Kidney epithelial cell (primary cell): ENCODE measurements at regions not wholly inside any gene's neighbourhood (a gene's known extent, or its start where the extent isn't known, plus 50 kb on each side); places are given as distances from the start of the nearest gene placed in this dataset.

ENCODE experiments used
- DNase-seq: peaks from one replicate; pipeline ENCODE4 v3.0.0-alpha.2; 2010; ENCODE audit warnings: low read depth
- H3K27me3 ChIP-seq: 2 replicates; pipeline ENCODE4 v1.6.0; 2011; ENCODE audit warnings: low read length; ENCODE audit not compliant: control insufficient read depth, insufficient read depth
- H3K36me3 ChIP-seq: 2 replicates; pipeline ENCODE4 v1.5.1; 2011; ENCODE audit warnings: low read length; ENCODE audit not compliant: control insufficient read depth, insufficient read depth
- H3K4me3 ChIP-seq: 2 replicates; pipeline ENCODE4 v1.5.1; 2011; ENCODE audit warnings: low read depth, mild to moderate bottlenecking, control low read depth, low read length
- TF ChIP-seq, protein P1 (sequence below): IDR thresholded peaks from 2 replicates; pipeline ENCODE4 v1.5.1; 2011; ENCODE audit warnings: mild to moderate bottlenecking, moderate library complexity, low read length, control low read depth, inconsistent platforms; ENCODE audit not compliant: insufficient read depth, poor library complexity, severe bottlenecking

DNA sequence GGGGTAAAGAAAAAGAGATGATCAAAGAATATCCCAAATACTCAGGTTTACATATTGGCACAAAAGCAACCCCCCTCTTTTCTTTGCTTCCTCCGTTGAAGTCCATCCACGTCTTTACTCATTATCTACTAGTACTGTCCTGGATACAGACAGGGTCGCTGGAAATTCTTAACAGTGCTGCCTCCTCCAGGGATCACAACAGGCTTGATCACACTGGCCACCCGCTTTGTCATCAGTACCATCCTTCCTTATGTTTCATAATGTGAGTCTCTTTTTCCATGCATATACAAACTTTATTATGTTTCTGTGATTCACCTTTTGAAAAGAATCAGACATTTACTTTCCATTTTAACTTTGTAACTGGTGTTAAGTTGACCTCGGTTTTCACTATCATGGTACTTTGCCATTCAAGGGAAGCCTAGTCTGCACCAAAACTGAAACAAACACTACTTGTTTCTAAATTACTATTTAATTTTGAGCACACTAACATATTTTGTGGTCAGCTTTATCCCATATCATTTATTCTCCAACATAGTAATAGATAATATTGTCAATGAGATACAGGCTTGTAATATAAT is 387.5 kb upstream of the PPP1R2C start:
- no peak overlapping the region for H3K4me3 ChIP-seq
- TF ChIP-seq, protein P1, sequence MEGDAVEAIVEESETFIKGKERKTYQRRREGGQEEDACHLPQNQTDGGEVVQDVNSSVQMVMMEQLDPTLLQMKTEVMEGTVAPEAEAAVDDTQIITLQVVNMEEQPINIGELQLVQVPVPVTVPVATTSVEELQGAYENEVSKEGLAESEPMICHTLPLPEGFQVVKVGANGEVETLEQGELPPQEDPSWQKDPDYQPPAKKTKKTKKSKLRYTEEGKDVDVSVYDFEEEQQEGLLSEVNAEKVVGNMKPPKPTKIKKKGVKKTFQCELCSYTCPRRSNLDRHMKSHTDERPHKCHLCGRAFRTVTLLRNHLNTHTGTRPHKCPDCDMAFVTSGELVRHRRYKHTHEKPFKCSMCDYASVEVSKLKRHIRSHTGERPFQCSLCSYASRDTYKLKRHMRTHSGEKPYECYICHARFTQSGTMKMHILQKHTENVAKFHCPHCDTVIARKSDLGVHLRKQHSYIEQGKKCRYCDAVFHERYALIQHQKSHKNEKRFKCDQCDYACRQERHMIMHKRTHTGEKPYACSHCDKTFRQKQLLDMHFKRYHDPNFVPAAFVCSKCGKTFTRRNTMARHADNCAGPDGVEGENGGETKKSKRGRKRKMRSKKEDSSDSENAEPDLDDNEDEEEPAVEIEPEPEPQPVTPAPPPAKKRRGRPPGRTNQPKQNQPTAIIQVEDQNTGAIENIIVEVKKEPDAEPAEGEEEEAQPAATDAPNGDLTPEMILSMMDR: no peak
- no peaks in the 10 kb centered on the region for H3K27me3 ChIP-seq
- no peak for DNase-seq
- H3K36me3 ChIP-seq: no peaks in the 10 kb centered on the region

DNA sequence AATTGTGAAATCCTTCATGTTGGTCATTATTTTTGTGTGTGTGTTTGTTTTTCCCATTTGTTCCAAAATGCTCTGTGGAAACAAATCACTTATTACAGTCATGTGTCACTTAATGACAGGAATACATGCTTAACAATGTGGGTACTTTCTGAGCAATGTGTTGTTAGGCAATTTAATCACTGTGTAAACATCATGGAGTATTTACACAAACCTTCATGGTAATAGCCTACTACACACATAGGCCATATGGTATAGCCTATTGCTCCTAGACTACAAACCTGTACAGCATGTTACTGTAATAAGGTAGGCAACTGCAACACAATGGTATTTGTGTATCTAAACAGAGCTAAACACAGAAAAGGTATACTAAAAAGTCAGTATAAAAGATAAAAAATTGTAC is 388.9 kb upstream of the PPP1R2C start:
- H3K27me3 ChIP-seq: no peaks in the 10 kb centered on the region
- no peak overlapping the region for H3K4me3 ChIP-seq
- TF ChIP-seq, protein P1: no peak
- H3K36me3 ChIP-seq: no peaks in the 10 kb centered on the region
- no peak for DNase-seq

DNA sequence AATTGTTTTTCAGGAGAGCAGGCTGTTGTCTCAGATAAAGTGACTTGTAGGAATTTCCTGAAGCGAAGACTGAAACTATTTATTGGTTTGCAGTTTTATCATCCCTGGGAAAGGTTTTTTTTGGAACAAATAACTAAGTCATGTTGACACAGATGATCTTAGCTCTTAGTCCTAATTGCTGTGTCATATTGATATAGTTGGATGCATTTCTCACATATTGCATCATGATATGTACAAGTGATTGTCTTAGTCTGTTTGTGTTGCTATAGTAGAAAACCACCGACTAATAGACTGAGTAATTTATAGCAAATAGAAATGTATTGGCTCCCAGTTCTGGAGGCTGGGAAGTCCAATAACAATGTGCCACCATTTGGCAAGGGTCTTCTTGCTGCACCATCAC is 397.5 kb upstream of the PPP1R2C start:
- Histone ChIP-seq H3K36me3 (no peaks in the 10 kb centered on the region), H3K27me3 (no peaks in the 10 kb centered on the region), H3K4me3 (no peak overlapping the region)
- no peak for DNase-seq
- TF ChIP-seq, protein P1: no peak

DNA sequence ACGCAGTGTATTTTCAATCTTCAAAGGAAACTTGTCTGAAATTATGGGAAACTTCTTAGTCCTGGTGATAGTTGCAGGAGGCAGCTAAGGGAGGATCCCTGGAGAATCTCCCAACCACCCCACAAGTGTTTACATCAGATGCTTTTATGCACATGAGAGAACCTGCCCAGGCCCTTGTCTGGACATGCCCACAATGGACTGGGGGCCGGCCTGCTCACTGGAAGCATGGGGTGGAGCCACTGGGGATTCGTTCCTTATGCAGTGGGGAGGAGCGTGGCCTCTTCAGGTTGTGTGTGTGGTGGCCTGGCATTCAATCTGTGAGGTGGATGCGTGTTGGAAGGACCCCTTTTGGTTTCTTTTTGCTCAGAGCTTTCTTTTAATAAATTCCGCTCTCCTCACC is 398.7 kb upstream of the PPP1R2C start:
- H3K4me3 ChIP-seq: no peak overlapping the region
- TF ChIP-seq, protein P1: no peak
- H3K36me3 ChIP-seq: no peaks in the 10 kb centered on the region
- H3K27me3 ChIP-seq: no peaks in the 10 kb centered on the region
- no peak for DNase-seq

DNA sequence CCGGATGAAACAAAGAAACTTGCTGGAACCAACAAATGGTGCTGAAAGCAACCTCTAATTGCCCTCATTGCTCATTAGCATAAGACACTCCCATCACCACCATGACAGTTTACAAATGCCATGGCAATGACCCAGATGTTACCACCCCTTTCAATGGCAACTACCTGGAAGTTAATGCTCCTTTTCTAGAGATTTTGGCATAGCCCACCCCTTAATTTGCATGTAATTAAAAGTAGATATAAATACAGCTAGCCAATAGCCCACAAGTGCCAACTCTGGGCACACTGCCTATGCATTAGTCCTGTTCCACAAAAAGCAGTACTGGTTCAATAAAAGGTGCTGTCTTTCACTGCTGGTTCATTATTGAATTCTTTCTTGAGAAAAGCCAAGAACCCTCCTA is 410.3 kb upstream of the PPP1R2C start:
- Histone ChIP-seq H3K36me3 (no peaks in the 10 kb centered on the region), H3K4me3 (no peak overlapping the region), H3K27me3 (no peaks in the 10 kb centered on the region)
- DNase-seq: no peak
- TF ChIP-seq, protein P1: no peak

DNA sequence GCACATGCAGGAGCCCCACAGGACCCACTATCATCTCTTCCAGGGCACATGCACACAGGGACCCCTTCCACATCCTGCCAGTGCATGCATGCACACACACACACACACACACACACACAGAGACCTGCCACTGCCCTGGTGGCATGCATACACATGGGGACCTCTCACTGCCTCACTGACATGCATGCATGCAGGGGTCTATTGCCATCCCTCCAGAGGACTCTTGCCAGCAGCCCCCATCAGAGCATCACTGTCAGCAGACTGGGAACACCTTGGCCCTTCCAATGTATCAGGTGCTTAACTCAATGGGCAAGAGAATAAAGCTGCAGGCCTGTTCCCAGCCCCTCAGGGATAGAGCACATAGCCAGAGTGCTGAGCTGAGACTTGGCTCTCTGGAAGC is 433.6 kb upstream of the PPP1R2C start:
- no peak for DNase-seq
- TF ChIP-seq, protein P1: no peak
- no peaks in the 10 kb centered on the region for H3K36me3 ChIP-seq
- H3K27me3 ChIP-seq: no peaks in the 10 kb centered on the region
- H3K4me3 ChIP-seq: no peak overlapping the region
